GM21423 (cell line): ENCODE measurements at regions not wholly inside any gene's neighbourhood (a gene's known extent, or its start where the extent isn't known, plus 50 kb on each side); places are given as distances from the start of the nearest gene placed in this dataset.

Experiments
- ATAC-seq: cut with Tn5 transposase; IDR thresholded peaks from one replicate; pipeline ENCODE4 v1.9.1; 2021; ENCODE audit warnings: mild to moderate bottlenecking, moderate library complexity; ENCODE audit not compliant: unreplicated experiment

DNA sequence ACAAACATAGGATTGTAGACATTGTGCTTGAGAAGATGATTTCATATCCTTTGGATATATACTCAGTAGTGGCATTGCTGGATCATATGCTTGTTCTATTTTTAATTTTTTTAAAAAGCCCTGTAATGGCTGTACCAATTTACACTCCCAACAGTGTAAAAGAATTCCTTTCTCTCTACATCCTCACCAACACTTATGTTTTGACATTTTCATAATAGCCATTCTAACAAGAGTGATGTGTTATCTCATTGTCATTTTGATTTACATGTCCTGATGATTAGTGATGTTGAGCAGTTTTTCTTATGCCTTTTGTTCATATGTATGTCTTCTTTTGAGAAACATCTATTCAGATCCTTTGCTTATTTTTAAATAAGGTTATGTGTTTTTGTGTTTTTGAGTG lies 1039.2 kb upstream of the GOT2 start:
- ATAC-seq, result no peak

DNA sequence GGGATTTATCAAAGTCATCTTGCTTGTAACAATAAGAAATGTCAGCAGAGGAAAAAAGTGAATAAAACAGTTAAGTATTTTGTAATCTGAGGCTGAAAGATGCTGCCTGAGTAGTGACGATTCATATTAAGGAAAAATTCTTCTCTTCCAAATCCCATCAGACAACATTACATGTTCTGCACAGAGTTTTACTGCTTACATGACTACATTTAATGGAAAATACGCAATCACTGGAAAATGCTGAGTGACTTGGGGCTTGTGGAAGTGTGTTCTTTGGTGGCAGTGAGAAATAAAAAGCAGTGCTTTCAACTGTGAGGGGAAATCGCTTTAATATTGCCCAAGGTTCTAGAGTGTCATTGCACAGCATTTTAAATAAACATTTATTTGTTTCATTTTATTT lies 1025.2 kb upstream of the GOT2 start:
- ATAC-seq, result no peak

DNA sequence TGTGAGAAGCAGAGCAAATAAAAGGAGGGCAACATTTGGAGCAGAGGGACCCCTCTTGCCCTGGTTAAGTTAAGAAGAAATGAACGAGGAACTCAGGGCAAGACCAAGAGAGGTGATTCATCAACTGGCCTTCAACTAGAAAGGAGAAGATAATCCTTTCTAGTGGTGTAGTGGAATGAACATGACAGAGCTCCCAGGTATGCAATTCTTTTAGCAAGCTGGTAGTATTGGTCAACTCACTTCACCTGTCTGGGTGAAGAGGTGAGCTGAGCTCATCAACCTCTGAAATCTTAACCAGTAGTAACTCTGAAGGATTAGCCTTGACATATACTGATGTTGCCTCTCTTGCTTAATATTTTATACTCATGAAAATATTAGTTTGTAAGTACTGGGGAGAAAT lies 1024.7 kb upstream of the GOT2 start:
- no peak for ATAC-seq

DNA sequence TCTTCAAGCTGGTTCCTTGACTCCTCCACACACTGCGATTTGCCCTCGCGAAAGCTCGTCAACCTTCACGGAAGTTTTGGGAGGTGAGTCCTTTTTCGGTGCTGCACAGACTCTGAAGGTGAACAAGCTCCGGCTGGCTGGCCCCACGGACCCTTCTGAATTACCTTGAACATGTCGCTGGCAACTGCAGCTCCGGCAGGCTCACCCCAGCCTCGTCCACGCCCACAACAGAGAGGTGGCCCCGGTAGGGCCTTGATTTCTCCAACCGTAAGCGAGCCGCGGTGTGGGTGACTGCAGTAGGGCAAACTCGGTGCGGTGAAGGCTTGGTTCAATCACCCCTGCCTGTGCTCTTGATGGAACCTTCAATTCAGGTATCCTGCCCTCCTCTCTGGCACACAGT lies 1020.7 kb upstream of the GOT2 start:
- ATAC-seq, result no peak

DNA sequence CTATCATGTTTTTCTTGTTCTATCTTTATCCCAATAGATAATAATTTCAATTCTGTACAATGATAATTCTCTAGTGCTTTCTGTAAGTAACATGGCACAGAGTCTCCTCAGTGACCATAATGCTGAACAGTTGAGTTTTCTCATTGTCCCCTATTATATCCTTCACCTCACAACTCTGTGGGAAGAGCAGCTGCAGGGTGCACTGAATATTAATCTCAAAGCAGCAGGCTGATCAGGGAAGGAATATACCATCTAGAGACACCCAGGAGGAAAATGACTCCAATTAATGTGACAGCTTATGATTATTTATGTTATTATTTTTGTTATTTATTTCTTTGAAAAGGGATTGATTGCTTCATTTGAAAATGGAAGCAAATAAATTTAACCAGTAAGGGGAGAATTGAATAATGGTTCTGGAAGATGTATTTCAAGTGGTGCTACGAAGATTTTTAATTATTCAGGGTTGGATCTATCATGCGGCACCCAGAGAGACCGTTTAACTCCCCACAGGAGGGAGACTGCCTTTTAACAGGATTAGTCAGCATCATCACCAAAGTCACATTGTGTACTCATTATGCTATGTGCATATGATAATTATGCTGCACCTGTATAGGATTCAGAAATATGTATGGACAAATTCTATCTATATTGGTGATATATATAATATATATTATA lies 1015.7 kb upstream of the GOT2 start:
- ATAC-seq, result no peak

DNA sequence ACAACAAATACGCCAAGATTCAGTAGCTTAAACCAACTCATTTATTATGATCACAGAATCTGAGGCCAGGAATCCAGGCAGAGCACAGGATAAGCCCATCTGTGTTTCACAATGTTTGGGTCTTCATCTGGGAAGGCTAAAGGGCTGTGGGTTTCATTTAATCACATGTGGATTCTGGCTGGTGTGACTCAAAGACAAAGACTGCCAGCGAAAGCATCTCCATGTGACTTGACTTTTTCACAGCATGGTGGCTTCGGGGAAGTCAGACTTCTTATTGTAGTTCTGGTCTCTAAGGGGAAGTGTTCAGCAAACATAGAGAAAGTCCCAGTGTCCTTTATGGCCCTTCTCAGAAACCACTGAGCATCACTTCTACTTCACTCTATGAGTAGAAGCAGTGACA lies 1014.4 kb upstream of the GOT2 start:
- no peak for ATAC-seq

DNA sequence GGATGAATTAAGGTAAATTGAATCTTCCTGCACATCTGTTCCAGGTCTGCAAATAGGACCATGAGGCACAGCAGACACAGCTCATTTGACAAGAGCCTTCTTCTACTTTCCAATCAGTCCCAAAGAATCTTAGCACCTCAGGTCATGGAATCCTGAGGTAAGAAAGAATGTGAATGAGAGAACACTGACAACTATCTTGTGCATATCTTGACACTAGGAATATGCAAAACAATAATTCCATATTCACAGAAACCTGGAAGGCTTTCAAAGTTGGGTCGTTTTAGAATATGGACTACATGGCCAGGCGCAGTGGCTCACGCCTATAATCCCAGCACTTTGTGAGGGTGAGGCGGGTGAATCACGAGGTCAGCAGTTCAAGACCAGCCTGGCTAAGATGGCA lies 1009.4 kb upstream of the GOT2 start:
- no peak for ATAC-seq

DNA sequence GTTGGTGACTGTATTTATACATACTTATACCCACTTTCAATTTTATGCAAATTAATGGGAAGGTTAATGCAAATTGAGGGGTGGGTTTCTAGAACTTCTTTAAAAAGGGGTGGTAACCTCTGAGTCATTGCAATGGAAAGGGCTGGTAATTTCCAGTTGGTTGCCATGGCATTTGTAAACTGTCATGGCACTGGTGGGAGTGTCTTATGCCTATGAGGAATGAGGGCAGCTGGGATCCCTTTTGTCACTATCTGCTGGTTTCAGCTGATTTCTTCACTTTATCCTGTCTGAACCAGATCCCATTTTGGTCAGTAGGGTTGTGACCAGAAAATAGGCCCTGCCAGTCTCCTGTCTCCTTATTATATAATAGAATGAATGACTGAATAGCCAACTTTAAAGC lies 1006.7 kb upstream of the GOT2 start:
- ATAC-seq, result no peak

DNA sequence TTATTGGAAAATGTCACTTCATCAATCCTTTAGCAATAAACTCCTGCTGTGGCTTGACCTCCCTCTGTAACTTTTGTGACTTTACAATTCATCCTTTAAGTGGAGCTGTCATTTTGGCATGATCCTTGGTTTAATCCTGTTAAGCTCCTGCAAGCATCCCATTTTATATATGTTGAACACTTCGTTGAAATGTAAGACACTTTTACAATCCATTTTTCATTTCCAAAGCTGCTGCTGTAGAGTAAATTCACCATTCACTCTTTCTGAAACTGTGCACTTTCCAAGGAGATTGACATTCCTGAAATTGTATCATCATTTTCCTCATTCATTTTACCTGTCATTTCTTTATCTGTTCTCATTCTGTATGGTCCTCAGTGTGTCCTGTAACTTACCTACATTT lies 1003.2 kb upstream of the GOT2 start:
- ATAC-seq, result no peak

DNA sequence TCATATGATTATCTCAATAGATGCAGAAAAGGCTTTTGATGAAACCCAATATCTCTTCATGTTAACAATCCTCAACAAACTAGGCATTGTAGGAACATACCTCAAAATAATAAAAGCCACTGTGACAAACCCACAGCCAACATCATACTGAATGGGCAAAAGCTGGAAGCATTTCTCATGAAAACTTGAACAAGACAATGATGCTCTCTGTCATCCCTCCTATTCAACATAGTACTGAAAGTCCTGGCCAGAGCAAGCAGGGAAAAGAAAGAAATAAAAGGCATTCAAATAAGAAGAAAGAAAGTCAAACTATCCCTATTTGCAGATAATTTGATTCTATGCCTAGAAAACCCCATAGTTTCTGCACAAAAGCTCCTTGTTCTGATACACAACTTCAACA lies 999.2 kb upstream of the GOT2 start:
- no peak for ATAC-seq

DNA sequence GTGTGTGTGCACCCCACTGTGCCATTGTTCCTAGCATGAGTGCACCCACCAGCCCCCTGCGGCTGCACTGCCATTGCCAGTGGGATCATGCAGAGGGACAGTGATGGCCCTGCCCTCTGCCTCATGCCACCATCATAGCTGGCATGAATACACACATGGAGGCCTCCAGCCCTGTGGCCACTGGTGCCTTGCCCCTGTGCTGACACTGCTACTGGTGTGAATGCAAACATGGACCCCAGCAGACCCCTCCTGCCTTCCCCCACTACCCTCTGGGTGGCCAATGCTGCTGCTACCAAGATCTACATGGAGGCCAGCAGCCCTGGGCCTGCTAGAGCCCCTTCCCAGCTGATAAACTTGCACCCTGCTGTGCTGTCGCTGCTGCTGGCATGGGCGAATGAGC lies 995.5 kb upstream of the GOT2 start:
- ATAC-seq, result no peak

DNA sequence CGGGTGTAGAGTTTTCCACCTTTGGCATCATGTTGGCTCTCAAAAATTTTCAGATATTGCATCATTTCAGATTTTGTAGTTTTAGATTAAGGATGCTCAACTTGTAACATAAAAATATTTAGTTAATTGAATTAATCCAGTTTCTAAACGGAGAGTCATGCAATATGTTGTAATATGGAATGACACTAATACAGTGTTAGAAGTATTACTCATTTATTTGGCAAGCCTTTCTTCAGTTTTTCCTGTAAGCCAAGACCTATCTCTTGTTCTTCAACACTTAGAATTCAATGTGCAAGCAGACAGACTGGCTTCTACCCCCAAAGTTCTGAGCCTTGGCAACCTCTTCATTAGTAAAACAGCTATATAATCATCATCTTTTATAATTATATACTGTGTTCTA lies 985.0 kb upstream of the GOT2 start:
- no peak for ATAC-seq

DNA sequence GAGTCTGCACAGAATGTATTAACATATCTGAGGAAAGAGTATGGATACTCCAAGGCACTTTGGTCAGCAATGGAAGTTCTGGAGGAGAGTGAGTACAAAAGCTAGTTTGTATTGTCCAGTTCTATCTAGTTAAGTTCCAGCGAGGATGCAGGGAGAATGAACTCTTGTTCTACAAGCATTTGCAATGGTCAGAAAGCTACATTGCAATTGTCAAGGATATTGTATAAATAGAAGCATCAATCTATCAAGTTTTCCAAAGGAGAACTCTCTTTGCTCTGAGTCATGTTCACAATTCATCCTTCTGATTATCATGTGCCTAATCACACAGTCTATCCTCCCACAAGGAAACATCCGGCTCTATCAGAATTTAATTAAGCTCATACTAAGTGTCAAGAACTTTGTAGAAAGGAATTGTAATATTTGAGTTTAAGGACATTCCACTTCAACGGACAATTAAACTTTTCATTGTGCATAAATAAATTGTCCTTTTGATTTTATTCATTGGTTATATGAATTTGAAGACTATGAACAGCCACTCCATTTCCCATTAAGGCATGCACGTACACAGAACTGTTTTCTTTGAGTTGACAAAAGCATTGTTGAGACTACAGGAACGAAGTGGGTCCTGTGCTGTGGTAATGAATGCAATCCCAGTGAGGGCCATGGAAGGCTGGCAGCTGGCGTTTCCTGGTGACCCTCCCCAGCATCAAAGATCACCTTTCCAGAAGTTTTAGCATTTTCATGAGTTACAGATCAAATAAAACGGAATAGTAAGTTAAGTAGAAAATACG lies 973.5 kb upstream of the GOT2 start:
- ATAC-seq, result no peak

DNA sequence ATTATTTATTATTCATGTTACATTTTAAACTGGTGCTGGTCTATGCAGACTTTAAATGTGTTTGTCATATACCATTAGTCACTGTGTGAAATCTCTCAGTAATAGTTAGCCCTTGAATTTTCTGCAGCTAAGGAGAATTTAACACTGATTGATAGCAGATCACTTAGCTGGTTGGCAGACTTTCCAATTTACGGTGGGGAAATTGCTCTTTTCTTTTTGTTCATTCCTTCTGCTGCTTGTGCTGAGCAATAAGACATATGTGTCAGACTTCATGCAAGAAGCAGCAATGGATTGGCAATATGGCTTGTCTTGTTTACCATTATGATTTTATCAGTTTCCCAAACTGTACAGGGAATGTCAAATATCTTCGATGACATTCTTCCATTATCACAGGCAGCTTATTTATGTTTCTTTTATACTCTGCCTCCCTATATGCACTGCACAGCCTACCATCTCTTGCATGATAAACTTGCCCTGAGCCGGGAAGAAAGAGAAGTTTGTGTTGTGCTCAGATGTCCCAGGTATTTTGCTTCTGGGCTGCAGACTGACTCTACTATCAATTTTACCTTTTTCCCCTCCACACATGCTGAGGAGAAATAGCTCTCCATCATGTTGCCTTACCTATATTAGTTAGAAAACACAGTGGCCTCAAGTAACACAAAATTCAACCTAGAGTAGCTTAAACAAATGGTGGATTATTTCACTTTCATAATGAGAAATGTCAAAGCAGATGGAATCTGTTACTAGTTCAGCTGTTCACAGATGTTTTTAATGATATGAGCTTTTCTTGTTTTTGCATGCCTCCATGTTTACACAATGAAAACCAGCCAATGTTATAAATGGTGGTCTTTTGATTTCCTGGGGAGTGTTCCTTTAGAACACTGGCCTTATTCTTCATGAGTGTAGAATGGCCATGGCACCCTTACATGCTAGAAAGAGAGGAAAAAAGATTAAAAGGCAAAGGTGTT lies 968.1 kb upstream of the GOT2 start:
- no peak for ATAC-seq

DNA sequence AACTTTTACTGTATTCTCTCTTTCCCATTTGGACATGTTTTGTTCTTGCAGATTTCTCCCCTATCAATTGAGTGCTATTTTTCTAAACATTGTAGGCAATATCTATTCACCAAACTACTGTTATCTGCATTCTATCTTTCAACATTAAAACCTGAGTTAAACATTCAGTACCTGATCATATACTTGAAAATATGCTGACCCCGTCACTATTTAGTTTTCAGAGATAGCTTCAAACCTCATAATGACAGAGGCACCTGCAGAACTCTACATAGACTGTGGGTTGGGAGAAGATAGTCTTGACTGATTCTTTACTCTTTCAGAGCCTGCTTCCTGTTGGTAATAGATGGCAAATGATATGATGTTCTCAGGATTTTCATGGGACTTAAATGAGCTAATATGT lies 965.7 kb upstream of the GOT2 start:
- no peak for ATAC-seq

DNA sequence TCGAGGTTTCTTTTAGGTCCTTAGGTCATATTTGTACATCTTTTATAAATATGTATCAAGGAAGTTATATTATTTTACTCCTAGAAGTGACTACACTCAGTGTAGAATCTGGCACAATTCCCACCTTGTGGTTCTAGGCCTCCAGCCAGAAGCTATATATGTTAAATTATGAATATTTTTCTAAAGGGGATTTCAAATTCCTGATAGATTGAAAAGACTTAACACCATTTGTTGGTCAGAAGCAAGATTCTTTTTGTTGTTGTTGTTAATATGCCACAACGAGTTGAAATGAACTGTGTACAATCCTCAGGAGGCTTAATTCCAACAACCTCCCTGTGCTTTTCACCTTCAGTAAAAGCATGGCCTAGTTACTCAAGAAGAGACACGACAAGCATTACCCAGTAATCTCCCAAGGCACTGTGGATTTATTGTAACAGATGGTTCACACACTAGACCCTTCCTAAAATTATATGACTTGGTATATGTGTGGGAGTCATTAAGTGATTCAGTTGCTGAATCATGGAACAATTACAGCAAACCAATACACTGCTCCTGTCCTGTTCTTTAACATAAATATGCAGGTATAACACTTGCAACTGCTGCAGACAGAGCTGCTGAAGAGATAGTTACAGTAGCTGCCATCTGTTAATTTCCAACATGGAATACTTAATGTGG lies 964.4 kb upstream of the GOT2 start:
- ATAC-seq, result no peak

DNA sequence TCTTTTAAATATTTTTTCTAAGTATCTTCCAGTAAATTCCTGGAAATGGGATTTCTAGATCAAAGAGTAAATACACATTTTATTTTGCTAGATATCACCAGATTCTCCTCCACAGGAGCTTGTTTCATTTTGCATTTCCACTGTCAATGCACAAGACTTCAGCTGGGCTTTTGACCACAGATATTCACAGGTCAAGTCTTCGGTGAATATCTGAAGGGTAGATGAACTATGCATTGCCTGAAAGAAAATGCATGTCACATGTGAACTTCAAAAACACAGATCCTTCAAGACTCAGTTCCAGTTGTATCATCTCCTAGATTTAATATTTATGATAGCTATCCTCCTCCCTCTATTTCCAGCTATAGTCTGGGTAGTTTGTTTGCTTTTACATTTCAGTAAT lies 963.6 kb upstream of the GOT2 start:
- ATAC-seq, result no peak

DNA sequence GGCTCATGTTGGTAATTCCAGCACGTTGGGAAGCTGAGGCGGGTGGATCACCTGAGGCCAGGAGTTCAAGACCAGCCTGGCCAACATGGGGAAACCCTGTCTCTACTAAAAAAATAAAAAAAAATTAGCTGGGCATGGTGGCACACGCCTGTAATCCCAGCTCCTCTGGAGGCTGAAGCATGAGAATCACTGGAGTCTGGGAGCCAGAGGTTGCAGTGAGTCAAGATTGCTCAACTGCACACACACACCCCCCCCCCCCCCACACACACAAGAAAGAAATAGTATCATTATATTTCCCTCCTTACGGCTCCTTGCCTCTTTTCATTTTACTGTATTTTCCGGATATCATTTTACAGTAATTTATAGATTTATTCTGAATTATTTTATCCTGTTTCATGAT lies 963.1 kb upstream of the GOT2 start:
- ATAC-seq, result no peak

DNA sequence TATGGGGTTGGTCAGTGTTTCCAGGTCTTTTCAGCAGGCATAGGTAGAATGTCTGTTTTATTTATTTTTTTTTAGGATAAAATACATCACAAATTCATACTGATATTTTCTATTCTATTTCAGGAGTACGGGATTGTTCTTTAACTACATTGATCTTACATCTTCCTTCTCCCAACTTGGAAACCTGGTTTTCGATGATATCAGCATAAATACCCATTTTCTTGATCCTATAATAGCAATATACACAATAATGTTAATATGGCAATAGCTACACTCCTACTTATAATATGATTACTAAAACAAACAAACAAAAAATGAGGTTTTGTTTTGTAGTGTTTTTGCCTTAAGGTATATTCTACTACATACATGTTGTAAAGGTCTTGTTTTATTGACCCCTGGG lies 962.4 kb upstream of the GOT2 start:
- ATAC-seq, result no peak

DNA sequence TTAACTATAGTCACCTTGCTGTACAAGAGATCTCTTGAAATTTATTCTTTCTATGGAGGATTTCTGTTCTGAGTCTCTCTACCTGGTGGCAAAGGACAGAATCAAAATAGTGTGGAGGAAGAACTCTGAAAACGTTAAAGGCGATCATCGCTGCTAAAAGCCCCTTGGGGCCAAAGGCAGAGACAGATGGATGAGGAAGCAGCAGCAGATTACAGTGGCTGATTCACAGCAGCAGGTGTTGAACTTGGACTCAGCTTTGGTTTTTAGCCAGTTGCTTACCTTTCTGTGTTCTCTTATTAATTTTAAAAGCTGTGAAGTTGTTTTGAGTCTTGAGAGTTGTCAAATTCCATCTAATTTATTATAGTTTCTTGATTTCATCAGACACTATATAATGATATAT lies 956.1 kb upstream of the GOT2 start:
- no peak for ATAC-seq

DNA sequence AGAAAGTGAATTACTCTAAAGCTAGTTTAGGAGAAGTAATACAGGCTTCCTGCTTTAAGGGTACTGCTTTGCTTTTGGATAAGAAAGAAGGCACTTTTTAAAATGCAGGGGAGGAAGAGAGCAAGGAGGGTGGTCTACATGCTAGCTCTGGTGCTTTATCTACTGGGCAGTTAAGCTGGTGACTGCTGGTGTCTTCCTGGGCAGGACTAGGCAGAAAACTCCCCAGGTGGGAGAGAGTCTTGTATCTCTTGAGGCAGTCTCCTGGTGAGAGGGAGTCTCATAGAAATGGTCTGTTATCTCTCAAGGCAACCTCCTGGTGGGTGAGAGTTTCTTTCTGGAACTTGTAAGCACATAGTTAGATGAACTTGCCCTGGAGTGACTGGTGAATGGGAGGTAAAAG lies 953.9 kb upstream of the GOT2 start:
- no peak for ATAC-seq
